HL-60 (cell line): ENCODE measurements at regions not wholly inside any gene's neighbourhood (a gene's known extent, or its start where the extent isn't known, plus 50 kb on each side); places are given as distances from the start of the nearest gene placed in this dataset.

Experiments
- SPI1 ChIP-seq: IDR thresholded peaks from 2 replicates; pipeline ENCODE4 v1.6.1; 2012; ENCODE audit warnings: low read depth, mild to moderate bottlenecking, borderline replicate concordance
- TF ChIP-seq, protein P1 (sequence below): IDR thresholded peaks from one replicate; pipeline ENCODE4 v1.5.1; 2011; ENCODE audit warnings: low read length, control low read depth, inconsistent platforms; ENCODE audit not compliant: insufficient read depth

DNA sequence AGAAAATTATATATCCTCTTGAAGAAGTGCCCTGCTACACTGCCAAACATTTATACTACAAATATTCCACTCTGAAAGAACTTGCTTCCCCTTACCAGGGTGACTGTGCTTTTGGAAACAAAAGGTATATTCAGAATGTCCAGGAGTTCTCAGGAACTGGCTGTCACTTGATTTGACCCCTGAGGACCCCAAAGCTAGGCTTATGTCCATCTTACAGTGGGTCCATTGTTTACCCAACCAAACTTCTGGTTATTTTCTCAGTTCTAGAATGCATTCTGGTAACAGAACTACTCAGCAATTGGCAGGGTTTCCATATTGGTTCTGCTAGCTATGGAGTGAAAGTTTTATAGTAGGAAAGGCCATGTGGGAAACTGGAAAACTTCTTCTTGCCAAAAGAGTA, 207.1 kb upstream of the KCTD3 start:
- TF ChIP-seq, protein P1, sequence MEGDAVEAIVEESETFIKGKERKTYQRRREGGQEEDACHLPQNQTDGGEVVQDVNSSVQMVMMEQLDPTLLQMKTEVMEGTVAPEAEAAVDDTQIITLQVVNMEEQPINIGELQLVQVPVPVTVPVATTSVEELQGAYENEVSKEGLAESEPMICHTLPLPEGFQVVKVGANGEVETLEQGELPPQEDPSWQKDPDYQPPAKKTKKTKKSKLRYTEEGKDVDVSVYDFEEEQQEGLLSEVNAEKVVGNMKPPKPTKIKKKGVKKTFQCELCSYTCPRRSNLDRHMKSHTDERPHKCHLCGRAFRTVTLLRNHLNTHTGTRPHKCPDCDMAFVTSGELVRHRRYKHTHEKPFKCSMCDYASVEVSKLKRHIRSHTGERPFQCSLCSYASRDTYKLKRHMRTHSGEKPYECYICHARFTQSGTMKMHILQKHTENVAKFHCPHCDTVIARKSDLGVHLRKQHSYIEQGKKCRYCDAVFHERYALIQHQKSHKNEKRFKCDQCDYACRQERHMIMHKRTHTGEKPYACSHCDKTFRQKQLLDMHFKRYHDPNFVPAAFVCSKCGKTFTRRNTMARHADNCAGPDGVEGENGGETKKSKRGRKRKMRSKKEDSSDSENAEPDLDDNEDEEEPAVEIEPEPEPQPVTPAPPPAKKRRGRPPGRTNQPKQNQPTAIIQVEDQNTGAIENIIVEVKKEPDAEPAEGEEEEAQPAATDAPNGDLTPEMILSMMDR, result no peak
- TF ChIP-seq SPI1, result no peak
